K562 (cell line): ENCODE measurements at regions not wholly inside any gene's neighbourhood (a gene's known extent, or its start where the extent isn't known, plus 50 kb on each side); places are given as distances from the start of the nearest gene placed in this dataset.

Experiments
- ARID1B ChIP-seq: fragments of 450-650 bp; IDR thresholded peaks from 2 replicates; pipeline ENCODE4 v1.6.1; 2016; ENCODE audit warnings: antibody characterized with exemption, mild to moderate bottlenecking, inconsistent platforms
- ARNT ChIP-seq, 2 experiments: fragments of 450-650 bp; IDR thresholded peaks; 2 replicates each; pipeline ENCODE4 v1.6.1; 2016; ENCODE audit warnings: mild to moderate bottlenecking in 1 of 2
- CBFA2T3 ChIP-seq: fragments of 450-650 bp; IDR thresholded peaks from 2 replicates; pipeline ENCODE4 v1.6.1; 2017
- ELF1 ChIP-seq: fragments of 200-800 bp; sonication (Bioruptor generic); IDR thresholded peaks from 2 replicates; pipeline ENCODE4 v1.6.1; 2016; ENCODE audit warnings: missing genetic modification characterization, missing compliant biosample characterization
- FIP1L1 ChIP-seq: fragments of 200-400 bp; formaldehyde crosslinking; IDR thresholded peaks from 2 replicates; pipeline ENCODE4 v1.6.1; 2018; ENCODE audit warnings: mild to moderate bottlenecking, low read depth, low read length; ENCODE audit not compliant: poor library complexity, severe bottlenecking
- HDAC2 ChIP-seq: fragments of 450-650 bp; IDR thresholded peaks from 2 replicates; pipeline ENCODE4 v1.6.1; 2016; ENCODE audit warnings: mild to moderate bottlenecking
- NCOA2 ChIP-seq, 2 experiments: fragments of 450-650 bp; IDR thresholded peaks; 2 replicates each; pipeline ENCODE4 v1.6.1; 2018; ENCODE audit warnings: mild to moderate bottlenecking in 2 of 2, moderate library complexity in 1 of 2; ENCODE audit not compliant: partially characterized antibody in 2 of 2
- NEUROD1 ChIP-seq: fragments of 150-350 bp; IDR thresholded peaks from 2 replicates; pipeline ENCODE4 v1.6.1; 2014; ENCODE audit warnings: borderline replicate concordance, low read length, low read depth; ENCODE audit not compliant: partially characterized antibody
- RAD21 ChIP-seq, 2 experiments: fragments of 250-450 bp in 1 of 2; fragments of 450-650 bp in 1 of 2; sonication (Bioruptor Pico) in 1 of 2; formaldehyde crosslinking in 1 of 2; IDR thresholded peaks in 1 of 2; conservative IDR thresholded peaks in 1 of 2; 2 replicates each; pipeline versions ENCODE4 v1.4.0 to v1.8.0; 2020 to 2022; ENCODE audit warnings: mild to moderate bottlenecking in 2 of 2, moderate library complexity in 1 of 2
- RERE ChIP-seq: sonication (generic); formaldehyde crosslinking; IDR thresholded peaks from 2 replicates; pipeline ENCODE4 v1.8.0; 2023; ENCODE audit warnings: missing genetic modification reagents, mild to moderate bottlenecking, borderline replicate concordance
- SMAD1 ChIP-seq: fragments of 150-350 bp; IDR thresholded peaks from 2 replicates; pipeline ENCODE4 v1.6.1; 2014; ENCODE audit warnings: low read length, low read depth; ENCODE audit not compliant: partially characterized antibody
- SMAD4 ChIP-seq: fragments of 250-450 bp; sonication (Bioruptor Pico); conservative IDR thresholded peaks from 2 replicates; pipeline ENCODE4 v1.8.0; 2021; ENCODE audit warnings: inconsistent platforms, mild to moderate bottlenecking, moderate library complexity
- TAF7 ChIP-seq: fragments of 450-650 bp; IDR thresholded peaks from 2 replicates; pipeline ENCODE4 v1.6.1; 2016; ENCODE audit warnings: missing genetic modification characterization, missing compliant biosample characterization
- ZFP30 ChIP-seq: fragments of 250-450 bp; sonication (Bioruptor Pico); IDR thresholded peaks from 2 replicates; pipeline ENCODE4 v1.8.0; 2022; ENCODE audit warnings: moderate library complexity, mild to moderate bottlenecking, inconsistent platforms, borderline replicate concordance
- ZNF41 ChIP-seq: fragments of 250-450 bp; sonication (Bioruptor Pico); conservative IDR thresholded peaks from 2 replicates; pipeline ENCODE4 v1.4.0; 2020; ENCODE audit warnings: mild to moderate bottlenecking
- TF ChIP-seq, protein P1 (sequence below): sonication (generic); formaldehyde crosslinking; IDR thresholded peaks from 2 replicates; pipeline ENCODE4 v1.8.0; 2022; ENCODE audit warnings: missing genetic modification reagents, mild to moderate bottlenecking, moderate library complexity, borderline replicate concordance
- TF ChIP-seq, protein P2 (sequence below): sonication (generic); formaldehyde crosslinking; IDR thresholded peaks from 2 replicates; pipeline ENCODE4 v1.8.0; 2022; ENCODE audit warnings: mild to moderate bottlenecking, missing genetic modification reagents

GRCh38 chr7:148941598-148942275 lies 57.6 kb upstream of the EZH2 start (continued):
- TF ChIP-seq HDAC2 (0 out of 2 replicates have a peak, but pooled peaks have one; percentile 4), ELF1 (no peak; the same call in 1 of the 2 replicates), RAD21 (CRISPR knock-in tag; conservative IDR thresholded peaks at IDR 0.05 in 1 of 2, IDR thresholded peaks at IDR 0.05 in 1 of 2) (peak; percentile 49 to 70), CBFA2T3 (no peak), FIP1L1 (no peak), ARNT (IDR thresholded peaks at IDR 0.05) (peak; percentile 8 to 48; a peak in 3 of 4 replicates), TAF7 (tag) (peak; percentile 66), SMAD1 (no peak), SMAD4 (peak; percentile 43; the same call in 1 of the 2 replicates), ARID1B (0 out of 2 replicates have a peak, but pooled peaks have one; percentile 22), ZNF41 (0 out of 2 replicates have a peak, but pooled peaks have one; percentile 9), ZFP30 (0 out of 2 replicates have a peak, but pooled peaks have one; percentile 9), NCOA2 (IDR thresholded peaks at IDR 0.05; ENCODE audit: partially characterized antibody in 2 of 2) (peak in 1 of 2 experiments; percentile 86), RERE (CRISPR knock-in tag) (no peak), NEUROD1 (peak; percentile 46)
- TF ChIP-seq, protein P1, sequence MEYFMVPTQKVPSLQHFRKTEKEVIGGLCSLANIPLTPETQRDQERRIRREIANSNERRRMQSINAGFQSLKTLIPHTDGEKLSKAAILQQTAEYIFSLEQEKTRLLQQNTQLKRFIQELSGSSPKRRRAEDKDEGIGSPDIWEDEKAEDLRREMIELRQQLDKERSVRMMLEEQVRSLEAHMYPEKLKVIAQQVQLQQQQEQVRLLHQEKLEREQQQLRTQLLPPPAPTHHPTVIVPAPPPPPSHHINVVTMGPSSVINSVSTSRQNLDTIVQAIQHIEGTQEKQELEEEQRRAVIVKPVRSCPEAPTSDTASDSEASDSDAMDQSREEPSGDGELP (CRISPR knock-in tag) = peak; percentile 67; the same call in 1 of the 2 replicates
- TF ChIP-seq, protein P2, sequence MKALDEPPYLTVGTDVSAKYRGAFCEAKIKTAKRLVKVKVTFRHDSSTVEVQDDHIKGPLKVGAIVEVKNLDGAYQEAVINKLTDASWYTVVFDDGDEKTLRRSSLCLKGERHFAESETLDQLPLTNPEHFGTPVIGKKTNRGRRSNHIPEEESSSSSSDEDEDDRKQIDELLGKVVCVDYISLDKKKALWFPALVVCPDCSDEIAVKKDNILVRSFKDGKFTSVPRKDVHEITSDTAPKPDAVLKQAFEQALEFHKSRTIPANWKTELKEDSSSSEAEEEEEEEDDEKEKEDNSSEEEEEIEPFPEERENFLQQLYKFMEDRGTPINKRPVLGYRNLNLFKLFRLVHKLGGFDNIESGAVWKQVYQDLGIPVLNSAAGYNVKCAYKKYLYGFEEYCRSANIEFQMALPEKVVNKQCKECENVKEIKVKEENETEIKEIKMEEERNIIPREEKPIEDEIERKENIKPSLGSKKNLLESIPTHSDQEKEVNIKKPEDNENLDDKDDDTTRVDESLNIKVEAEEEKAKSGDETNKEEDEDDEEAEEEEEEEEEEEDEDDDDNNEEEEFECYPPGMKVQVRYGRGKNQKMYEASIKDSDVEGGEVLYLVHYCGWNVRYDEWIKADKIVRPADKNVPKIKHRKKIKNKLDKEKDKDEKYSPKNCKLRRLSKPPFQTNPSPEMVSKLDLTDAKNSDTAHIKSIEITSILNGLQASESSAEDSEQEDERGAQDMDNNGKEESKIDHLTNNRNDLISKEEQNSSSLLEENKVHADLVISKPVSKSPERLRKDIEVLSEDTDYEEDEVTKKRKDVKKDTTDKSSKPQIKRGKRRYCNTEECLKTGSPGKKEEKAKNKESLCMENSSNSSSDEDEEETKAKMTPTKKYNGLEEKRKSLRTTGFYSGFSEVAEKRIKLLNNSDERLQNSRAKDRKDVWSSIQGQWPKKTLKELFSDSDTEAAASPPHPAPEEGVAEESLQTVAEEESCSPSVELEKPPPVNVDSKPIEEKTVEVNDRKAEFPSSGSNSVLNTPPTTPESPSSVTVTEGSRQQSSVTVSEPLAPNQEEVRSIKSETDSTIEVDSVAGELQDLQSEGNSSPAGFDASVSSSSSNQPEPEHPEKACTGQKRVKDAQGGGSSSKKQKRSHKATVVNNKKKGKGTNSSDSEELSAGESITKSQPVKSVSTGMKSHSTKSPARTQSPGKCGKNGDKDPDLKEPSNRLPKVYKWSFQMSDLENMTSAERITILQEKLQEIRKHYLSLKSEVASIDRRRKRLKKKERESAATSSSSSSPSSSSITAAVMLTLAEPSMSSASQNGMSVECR (CRISPR knock-in tag) = peak; percentile 46; the same call in 1 of the 2 replicates
